ENCODE measurements at regions not wholly inside any gene's neighbourhood (a gene's known extent, or its start where the extent isn't known, plus 50 kb on each side); places are given as distances from the start of the nearest gene placed in this dataset.

- Histone ChIP-seq H3K4me1 (ENCODE audit: control insufficient read depth, insufficient read depth, low read length) (no peaks in the 10 kb centered on the region; the same call in 1 of the 2 replicates), H3K9me3 (ENCODE audit: control insufficient read depth, insufficient read depth, low read depth, low read length) (peaks cover 13% of the 10 kb centered on the region; the same call in 1 of the 2 replicates), H3K9ac (ENCODE audit: low read length) (no peak overlapping the region), H3K36me3 (ENCODE audit: control insufficient read depth, insufficient read depth, low read length) (no peaks in the 10 kb centered on the region), H3K27ac (ENCODE audit: low read depth, low read length) (no peak overlapping the region), H3K4me3 (ENCODE audit: low read depth, low read length) (no peak overlapping the region), H3K27me3 (ENCODE audit: control insufficient read depth, insufficient read depth, low read length) (no peaks in the 10 kb centered on the region)
Measured at GRCh38 chr2:72041638-72042111, 106.0 kb downstream of the CYP26B1 start.

DNA sequence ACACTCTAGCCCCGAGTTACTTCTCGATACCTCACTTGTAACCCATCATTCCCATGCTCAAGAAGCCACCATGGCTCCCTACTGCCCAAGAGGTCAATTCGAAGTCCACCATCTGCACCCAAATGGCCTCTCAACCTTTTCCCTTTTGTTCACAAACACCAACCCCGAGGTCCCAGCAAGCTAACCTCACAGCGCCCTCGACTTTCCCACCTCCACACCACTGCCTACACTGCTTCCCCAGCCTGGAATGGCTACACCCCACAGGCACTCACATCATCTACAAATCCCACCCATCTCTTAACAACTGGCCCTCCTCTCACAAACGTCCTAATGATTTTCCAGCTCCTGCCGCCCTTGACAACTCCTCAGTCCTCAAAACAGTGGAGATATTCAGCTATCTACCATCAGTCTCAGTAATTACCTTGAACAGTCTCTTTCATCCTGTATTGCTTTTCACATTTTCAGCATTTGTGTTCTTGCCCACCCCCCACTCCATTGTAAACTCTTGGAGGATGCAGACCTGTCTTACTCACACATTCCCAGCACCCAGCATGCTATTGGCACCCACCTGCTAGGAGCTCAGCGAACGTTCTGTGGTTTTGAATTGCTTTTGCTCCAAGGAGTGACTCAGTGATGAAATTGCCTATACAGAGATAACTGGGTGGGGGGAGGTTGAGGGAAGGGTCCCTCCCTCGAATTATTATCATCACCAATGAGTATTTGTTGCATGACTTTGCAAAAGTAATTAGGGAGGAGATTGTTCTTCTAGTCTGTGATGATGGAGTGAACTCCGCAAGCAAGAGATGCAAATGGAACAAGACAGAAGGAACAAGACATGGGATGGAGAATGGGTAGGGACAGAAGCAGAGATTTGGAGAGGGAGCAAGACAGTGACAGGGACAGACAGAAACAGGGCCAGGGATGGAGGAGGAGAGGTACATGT lies 106.8 kb downstream of the CYP26B1 start:
- Histone ChIP-seq H3K9me3 (ENCODE audit: control insufficient read depth, insufficient read depth, low read depth, low read length) (peaks cover 13% of the 10 kb centered on the region; the same call in 1 of the 2 replicates), H3K4me3 (ENCODE audit: low read depth, low read length) (no peak overlapping the region), H3K36me3 (ENCODE audit: control insufficient read depth, insufficient read depth, low read length) (no peaks in the 10 kb centered on the region), H3K9ac (ENCODE audit: low read length) (no peak overlapping the region), H3K4me1 (ENCODE audit: control insufficient read depth, insufficient read depth, low read length) (no peaks in the 10 kb centered on the region; the same call in 1 of the 2 replicates), H3K27me3 (ENCODE audit: control insufficient read depth, insufficient read depth, low read length) (no peaks in the 10 kb centered on the region), H3K27ac (ENCODE audit: low read depth, low read length) (no peak overlapping the region)

DNA sequence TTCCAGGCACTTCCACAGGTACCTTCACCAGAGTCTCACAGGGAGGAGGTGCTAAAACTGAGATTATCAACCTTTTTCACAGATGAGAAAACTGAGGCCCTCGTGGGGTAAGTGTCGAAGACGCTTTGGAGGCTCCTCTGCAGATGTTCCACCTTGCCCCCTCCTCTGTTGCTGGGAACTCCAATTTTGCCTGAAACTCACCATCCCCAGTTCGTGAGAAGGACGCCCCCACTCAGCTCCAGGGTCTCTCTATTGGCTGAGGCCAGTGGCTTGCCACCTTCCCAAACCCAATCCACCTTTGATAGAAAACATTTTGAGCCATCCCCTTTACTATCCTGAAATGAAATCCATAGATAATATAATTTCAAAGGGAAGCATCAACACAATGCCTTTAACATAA lies 109.1 kb downstream of the CYP26B1 start:
- Histone ChIP-seq H3K27ac (ENCODE audit: low read depth, low read length) (no peak overlapping the region), H3K4me3 (ENCODE audit: low read depth, low read length) (no peak overlapping the region), H3K9me3 (ENCODE audit: control insufficient read depth, insufficient read depth, low read depth, low read length) (peaks cover under 1% of the 10 kb centered on the region; the same call in 1 of the 2 replicates), H3K27me3 (ENCODE audit: control insufficient read depth, insufficient read depth, low read length) (no peaks in the 10 kb centered on the region), H3K9ac (ENCODE audit: low read length) (no peak overlapping the region), H3K36me3 (ENCODE audit: control insufficient read depth, insufficient read depth, low read length) (no peaks in the 10 kb centered on the region), H3K4me1 (ENCODE audit: control insufficient read depth, insufficient read depth, low read length) (no peaks in the 10 kb centered on the region; the same call in 1 of the 2 replicates)

- Histone ChIP-seq H3K9ac (ENCODE audit: low read length) (no peak overlapping the region), H3K9me3 (ENCODE audit: control insufficient read depth, insufficient read depth, low read depth, low read length) (no peaks in the 10 kb centered on the region), H3K27me3 (ENCODE audit: control insufficient read depth, insufficient read depth, low read length) (no peaks in the 10 kb centered on the region), H3K4me1 (ENCODE audit: control insufficient read depth, insufficient read depth, low read length) (no peaks in the 10 kb centered on the region; the same call in 1 of the 2 replicates), H3K4me3 (ENCODE audit: low read depth, low read length) (no peak overlapping the region), H3K36me3 (ENCODE audit: control insufficient read depth, insufficient read depth, low read length) (no peaks in the 10 kb centered on the region), H3K27ac (ENCODE audit: low read depth, low read length) (no peak overlapping the region)
Measured at GRCh38 chr2:72037261-72037666, 110.4 kb downstream of the CYP26B1 start.

DNA sequence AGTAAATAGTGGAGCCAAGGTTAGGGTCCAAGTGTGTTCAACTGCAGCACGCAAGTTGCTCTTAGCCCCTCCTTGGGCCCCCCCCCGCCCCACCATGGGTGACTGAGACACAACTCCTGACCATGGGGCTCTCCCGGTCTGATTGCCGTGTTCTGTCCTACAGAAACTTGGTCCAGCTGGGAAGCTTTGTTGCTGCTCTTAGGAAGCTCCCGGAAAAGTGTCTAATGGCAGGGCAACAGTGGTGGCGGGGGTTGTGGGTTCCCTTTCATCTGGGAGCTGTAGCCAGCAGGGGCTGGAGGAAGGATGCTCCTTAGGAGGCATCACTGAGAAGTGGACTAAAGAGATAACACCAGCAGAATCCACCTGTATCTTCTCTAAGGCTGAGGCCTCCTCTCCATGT lies 111.1 kb downstream of the CYP26B1 start:
- Histone ChIP-seq H3K9ac (ENCODE audit: low read length) (no peak overlapping the region), H3K27me3 (ENCODE audit: control insufficient read depth, insufficient read depth, low read length) (no peaks in the 10 kb centered on the region), H3K27ac (ENCODE audit: low read depth, low read length) (no peak overlapping the region), H3K4me3 (ENCODE audit: low read depth, low read length) (no peak overlapping the region), H3K4me1 (ENCODE audit: control insufficient read depth, insufficient read depth, low read length) (no peaks in the 10 kb centered on the region; the same call in 1 of the 2 replicates), H3K36me3 (ENCODE audit: control insufficient read depth, insufficient read depth, low read length) (no peaks in the 10 kb centered on the region), H3K9me3 (ENCODE audit: control insufficient read depth, insufficient read depth, low read depth, low read length) (no peaks in the 10 kb centered on the region)

GRCh38 chr2:72036173-72036545 lies 111.5 kb downstream of the CYP26B1 start:
- H3K27ac ChIP-seq (ENCODE audit: low read depth, low read length) = no peak overlapping the region
- no peaks in the 10 kb centered on the region for H3K36me3 ChIP-seq (ENCODE audit: control insufficient read depth, insufficient read depth, low read length)

GRCh38 chr2:72035518-72036172 lies 112.0 kb downstream of the CYP26B1 start:
- H3K9me3 ChIP-seq (ENCODE audit: control insufficient read depth, insufficient read depth, low read depth, low read length) = no peaks in the 10 kb centered on the region
- no peak overlapping the region for H3K9ac ChIP-seq (ENCODE audit: low read length)
- no peaks in the 10 kb centered on the region for H3K36me3 ChIP-seq (ENCODE audit: control insufficient read depth, insufficient read depth, low read length)
- H3K4me1 ChIP-seq (ENCODE audit: control insufficient read depth, insufficient read depth, low read length) = no peaks in the 10 kb centered on the region; the same call in 1 of the 2 replicates
- H3K27me3 ChIP-seq (ENCODE audit: control insufficient read depth, insufficient read depth, low read length) = no peaks in the 10 kb centered on the region
- H3K4me3 ChIP-seq (ENCODE audit: low read depth, low read length) = no peak overlapping the region
- no peak overlapping the region for H3K27ac ChIP-seq (ENCODE audit: low read depth, low read length)

More at GRCh38 chr2:72036173-72036545, 111.5 kb downstream of the CYP26B1 start:
- no peaks in the 10 kb centered on the region for H3K27me3 ChIP-seq (ENCODE audit: control insufficient read depth, insufficient read depth, low read length)
- H3K9me3 ChIP-seq (ENCODE audit: control insufficient read depth, insufficient read depth, low read depth, low read length) = no peaks in the 10 kb centered on the region
- no peak overlapping the region for H3K9ac ChIP-seq (ENCODE audit: low read length)
- H3K4me3 ChIP-seq (ENCODE audit: low read depth, low read length) = no peak overlapping the region
- no peaks in the 10 kb centered on the region; the same call in 1 of the 2 replicates for H3K4me1 ChIP-seq (ENCODE audit: control insufficient read depth, insufficient read depth, low read length)

- Histone ChIP-seq H3K27ac (ENCODE audit: low read depth, low read length) (no peak overlapping the region), H3K9ac (ENCODE audit: low read length) (no peak overlapping the region)
Measured at GRCh38 chr2:72034353-72035095, 113.1 kb downstream of the CYP26B1 start.

DNA sequence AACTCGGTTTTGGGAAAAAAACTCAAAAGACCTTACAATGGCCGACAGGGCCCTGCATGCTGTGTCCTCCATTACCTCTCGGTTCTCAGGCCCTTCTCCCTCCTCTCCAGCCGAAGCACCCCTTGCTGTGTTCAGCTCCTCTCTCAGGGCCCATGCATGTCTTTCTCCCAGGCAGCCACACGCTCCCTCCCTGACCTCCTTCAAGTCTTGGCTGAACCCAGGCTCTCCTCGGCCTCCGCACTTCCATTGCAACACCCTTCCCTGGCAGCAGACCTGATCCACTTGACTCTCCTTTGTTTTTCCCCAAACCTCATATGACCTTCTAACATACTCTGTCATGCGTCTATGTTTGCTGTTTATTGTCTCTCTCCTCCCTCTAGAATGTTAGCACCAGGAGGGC lies 114.0 kb downstream of the CYP26B1 start:
- H3K27ac ChIP-seq (ENCODE audit: low read depth, low read length) = no peak overlapping the region
- H3K9ac ChIP-seq (ENCODE audit: low read length) = no peak overlapping the region
- no peaks in the 10 kb centered on the region for H3K9me3 ChIP-seq (ENCODE audit: control insufficient read depth, insufficient read depth, low read depth, low read length)
- H3K4me1 ChIP-seq (ENCODE audit: control insufficient read depth, insufficient read depth, low read length) = no peaks in the 10 kb centered on the region
- H3K27me3 ChIP-seq (ENCODE audit: control insufficient read depth, insufficient read depth, low read length) = no peaks in the 10 kb centered on the region
- H3K36me3 ChIP-seq (ENCODE audit: control insufficient read depth, insufficient read depth, low read length) = no peaks in the 10 kb centered on the region
- no peak overlapping the region for H3K4me3 ChIP-seq (ENCODE audit: low read depth, low read length)

More at GRCh38 chr2:72034353-72035095, 113.1 kb downstream of the CYP26B1 start:
- no peaks in the 10 kb centered on the region for H3K36me3 ChIP-seq (ENCODE audit: control insufficient read depth, insufficient read depth, low read length)
- no peaks in the 10 kb centered on the region for H3K9me3 ChIP-seq (ENCODE audit: control insufficient read depth, insufficient read depth, low read depth, low read length)
- H3K27me3 ChIP-seq (ENCODE audit: control insufficient read depth, insufficient read depth, low read length) = no peaks in the 10 kb centered on the region
- no peaks in the 10 kb centered on the region for H3K4me1 ChIP-seq (ENCODE audit: control insufficient read depth, insufficient read depth, low read length)
- no peak overlapping the region for H3K4me3 ChIP-seq (ENCODE audit: low read depth, low read length)

- H3K27me3 ChIP-seq (ENCODE audit: control insufficient read depth, insufficient read depth, low read length) = no peaks in the 10 kb centered on the region
- no peak overlapping the region for H3K4me3 ChIP-seq (ENCODE audit: low read depth, low read length)
- H3K27ac ChIP-seq (ENCODE audit: low read depth, low read length) = no peak overlapping the region
- no peaks in the 10 kb centered on the region for H3K9me3 ChIP-seq (ENCODE audit: control insufficient read depth, insufficient read depth, low read depth, low read length)
- H3K36me3 ChIP-seq (ENCODE audit: control insufficient read depth, insufficient read depth, low read length) = no peaks in the 10 kb centered on the region
- H3K4me1 ChIP-seq (ENCODE audit: control insufficient read depth, insufficient read depth, low read length) = no peaks in the 10 kb centered on the region
- no peak overlapping the region for H3K9ac ChIP-seq (ENCODE audit: low read length)
Measured at GRCh38 chr2:72032481-72033041, 115.1 kb downstream of the CYP26B1 start.

Data from HUES6 (cell line).